Activated T-cell treated with anti-CD3 and anti-CD28 coated beads, Interleukin-2, amount 50 U/mL, for 4 hours (primary cell): ENCODE measurements at regions not wholly inside any gene's neighbourhood (a gene's known extent, or its start where the extent isn't known, plus 50 kb on each side); places are given as distances from the start of the nearest gene placed in this dataset.

Experiments
- ATAC-seq, 2 donors: fragments of 200-7000 bp; cut with Tn5 transposase; one replicate each; pipeline ENCODE4 v1.10.0; 2021
- DNase-seq: peaks from one replicate; pipeline ENCODE4 v3.0.0-alpha.2; 2020
- H3K27me3 Mint-ChIP-seq: one replicate; pipeline ENCODE4 v1.8.0; 2021; ENCODE audit warnings: low read depth, mixed read lengths
- H3K36me3 Mint-ChIP-seq: one replicate; pipeline ENCODE4 v1.8.0; 2022; ENCODE audit warnings: mixed read lengths; ENCODE audit not compliant: insufficient read depth
- H3K4me1 Mint-ChIP-seq: one replicate; pipeline ENCODE4 v1.8.0; 2021; ENCODE audit warnings: low read depth, mixed read lengths
- H3K4me3 Mint-ChIP-seq: one replicate; pipeline ENCODE4 v1.8.0; 2021; ENCODE audit warnings: mild to moderate bottlenecking, moderate library complexity, mixed read lengths
- H3K9me3 Mint-ChIP-seq: one replicate; pipeline ENCODE4 v1.8.0; 2021; ENCODE audit warnings: mixed read lengths

GRCh38 chr4:23348789-23349498 is 540.9 kb downstream of the PPARGC1A start:
- H3K4me1 Mint-ChIP-seq: no peaks in the 10 kb centered on the region
- DNase-seq: no peak
- ATAC-seq: no peak
- no peaks in the 10 kb centered on the region for H3K36me3 Mint-ChIP-seq
- H3K27me3 Mint-ChIP-seq: no peaks in the 10 kb centered on the region
- no peaks in the 10 kb centered on the region for H3K9me3 Mint-ChIP-seq
- H3K4me3 Mint-ChIP-seq: no peak overlapping the region

- peaks cover 26% of the 10 kb centered on the region for H3K4me1 Mint-ChIP-seq
- H3K4me3 Mint-ChIP-seq: no peak overlapping the region
- no peaks in the 10 kb centered on the region for H3K27me3 Mint-ChIP-seq
- peaks cover 4% of the 10 kb centered on the region for H3K9me3 Mint-ChIP-seq
- no peak for ATAC-seq
- H3K36me3 Mint-ChIP-seq: no peaks in the 10 kb centered on the region
- no peak for DNase-seq
Measured at GRCh38 chr4:23337292-23337691, 552.6 kb downstream of the PPARGC1A start.

GRCh38 chr4:23333946-23334878 is 555.6 kb downstream of the PPARGC1A start:
- Mint-ChIP-seq H3K27me3 (no peaks in the 10 kb centered on the region), H3K36me3 (no peaks in the 10 kb centered on the region), H3K4me1 (peaks cover 26% of the 10 kb centered on the region), H3K4me3 (peak overlapping the region; percentile 45), H3K9me3 (peaks cover 4% of the 10 kb centered on the region)
- DNase-seq (no peak), ATAC-seq (peak; percentile 84 to 85)

- Mint-ChIP-seq H3K4me1 (peaks cover 26% of the 10 kb centered on the region), H3K36me3 (no peaks in the 10 kb centered on the region), H3K4me3 (peak overlapping the region; percentile 45), H3K9me3 (peaks cover 4% of the 10 kb centered on the region), H3K27me3 (no peaks in the 10 kb centered on the region)
- DNase-seq: no peak
- peak; percentile 74 to 75 for ATAC-seq
Measured at GRCh38 chr4:23333556-23333945, 556.3 kb downstream of the PPARGC1A start.

DNA sequence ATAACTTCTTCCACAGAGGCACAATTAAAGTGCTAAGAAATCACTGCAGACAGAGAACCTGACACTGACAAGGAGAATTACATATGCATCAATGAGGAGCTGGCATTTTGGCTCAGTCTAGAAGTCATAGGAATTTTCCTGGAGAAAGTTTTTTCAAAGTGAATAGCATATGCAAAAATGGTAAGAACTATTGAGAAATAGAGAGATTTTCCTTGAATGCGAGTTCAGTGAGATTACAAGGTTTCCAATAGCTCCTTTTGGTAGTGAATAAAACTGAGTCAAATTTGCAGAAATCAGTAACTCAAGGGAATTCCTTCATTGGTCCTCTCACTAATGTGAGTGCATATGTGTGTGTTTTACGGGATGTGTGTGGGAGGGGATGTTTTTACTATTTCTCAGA is 557.5 kb downstream of the PPARGC1A start:
- Mint-ChIP-seq H3K36me3 (no peaks in the 10 kb centered on the region), H3K4me1 (peaks cover 26% of the 10 kb centered on the region), H3K9me3 (no peaks in the 10 kb centered on the region), H3K4me3 (no peak overlapping the region), H3K27me3 (no peaks in the 10 kb centered on the region)
- no peak for ATAC-seq
- no peak for DNase-seq

GRCh38 chr4:23327120-23327519 is 562.7 kb downstream of the PPARGC1A start:
- no peak overlapping the region for H3K4me3 Mint-ChIP-seq
- no peaks in the 10 kb centered on the region for H3K9me3 Mint-ChIP-seq
- DNase-seq (no peak), ATAC-seq (no peak)
- H3K4me1 Mint-ChIP-seq: peaks cover 3% of the 10 kb centered on the region
- no peaks in the 10 kb centered on the region for H3K36me3 Mint-ChIP-seq
- no peaks in the 10 kb centered on the region for H3K27me3 Mint-ChIP-seq

DNA sequence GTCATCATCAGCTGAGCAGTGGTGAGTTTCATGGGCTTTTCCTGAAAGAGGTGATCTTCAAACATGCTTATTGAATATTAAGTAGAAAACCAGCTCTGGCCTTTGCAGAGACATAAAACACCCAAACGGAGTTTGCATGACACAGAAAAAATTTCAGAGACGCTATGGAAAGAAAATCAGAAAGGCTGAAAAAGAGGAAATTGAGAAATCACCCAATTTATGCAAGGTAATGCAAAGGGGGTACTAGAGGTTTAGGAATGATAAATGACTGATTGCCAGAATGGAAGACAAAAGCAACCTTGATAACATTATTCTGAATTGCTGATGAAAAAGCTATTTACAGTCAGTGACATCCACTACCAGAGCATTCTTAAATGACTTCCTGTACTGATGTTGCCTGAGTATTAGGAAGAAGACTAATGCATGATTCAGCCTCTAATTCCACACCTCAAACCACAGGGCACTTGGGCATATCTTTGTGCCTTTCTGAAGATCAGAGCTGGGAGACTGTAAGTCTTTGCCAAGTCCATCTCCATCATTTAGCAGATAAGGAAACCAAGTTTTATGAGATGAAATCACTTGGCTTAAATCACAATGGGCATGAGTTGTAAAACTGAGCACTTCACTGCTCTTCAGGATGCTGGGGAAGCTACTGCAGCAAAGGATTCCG is 565.7 kb downstream of the PPARGC1A start:
- no peak for ATAC-seq
- peaks cover 3% of the 10 kb centered on the region for H3K4me1 Mint-ChIP-seq
- H3K4me3 Mint-ChIP-seq: no peak overlapping the region
- H3K9me3 Mint-ChIP-seq: no peaks in the 10 kb centered on the region
- H3K36me3 Mint-ChIP-seq: no peaks in the 10 kb centered on the region
- H3K27me3 Mint-ChIP-seq: no peaks in the 10 kb centered on the region
- no peak for DNase-seq

GRCh38 chr4:23323436-23323835 is 566.4 kb downstream of the PPARGC1A start:
- Mint-ChIP-seq H3K9me3 (no peaks in the 10 kb centered on the region), H3K4me1 (peaks cover 3% of the 10 kb centered on the region), H3K4me3 (no peak overlapping the region), H3K27me3 (no peaks in the 10 kb centered on the region), H3K36me3 (no peaks in the 10 kb centered on the region)
- ATAC-seq (no peak), DNase-seq (no peak)

GRCh38 chr4:23322732-23323131 is 567.1 kb downstream of the PPARGC1A start:
- H3K36me3 Mint-ChIP-seq: no peaks in the 10 kb centered on the region
- no peaks in the 10 kb centered on the region for H3K9me3 Mint-ChIP-seq
- DNase-seq (no peak), ATAC-seq (no peak)
- no peak overlapping the region for H3K4me3 Mint-ChIP-seq
- no peaks in the 10 kb centered on the region for H3K27me3 Mint-ChIP-seq
- peaks cover 3% of the 10 kb centered on the region for H3K4me1 Mint-ChIP-seq

GRCh38 chr4:23320931-23321587 is 568.8 kb downstream of the PPARGC1A start:
- Mint-ChIP-seq H3K9me3 (no peaks in the 10 kb centered on the region), H3K4me1 (peaks cover 3% of the 10 kb centered on the region), H3K36me3 (no peaks in the 10 kb centered on the region), H3K4me3 (no peak overlapping the region), H3K27me3 (no peaks in the 10 kb centered on the region)
- DNase-seq (no peak), ATAC-seq (no peak)

DNA sequence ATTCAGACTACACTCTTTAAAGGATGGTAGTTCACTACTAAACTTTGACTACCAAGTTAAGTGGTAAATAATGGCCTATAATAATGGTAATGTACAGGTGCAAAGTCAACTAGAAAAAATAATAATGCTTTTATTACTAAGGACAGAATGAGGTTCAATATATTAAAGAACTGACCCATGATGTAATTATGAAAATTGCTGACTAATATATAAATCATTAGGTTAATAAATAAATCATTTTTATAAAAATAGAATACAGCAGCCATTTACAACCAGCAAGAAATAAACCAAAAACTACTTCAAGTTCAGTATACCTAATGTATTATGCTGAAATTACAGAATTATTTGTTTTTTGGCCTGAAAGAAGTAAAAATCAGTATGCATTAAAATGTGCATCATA is 577.2 kb downstream of the PPARGC1A start:
- no peak overlapping the region for H3K4me3 Mint-ChIP-seq
- no peaks in the 10 kb centered on the region for H3K4me1 Mint-ChIP-seq
- no peaks in the 10 kb centered on the region for H3K27me3 Mint-ChIP-seq
- DNase-seq: no peak
- no peak for ATAC-seq
- no peaks in the 10 kb centered on the region for H3K36me3 Mint-ChIP-seq
- no peaks in the 10 kb centered on the region for H3K9me3 Mint-ChIP-seq

DNA sequence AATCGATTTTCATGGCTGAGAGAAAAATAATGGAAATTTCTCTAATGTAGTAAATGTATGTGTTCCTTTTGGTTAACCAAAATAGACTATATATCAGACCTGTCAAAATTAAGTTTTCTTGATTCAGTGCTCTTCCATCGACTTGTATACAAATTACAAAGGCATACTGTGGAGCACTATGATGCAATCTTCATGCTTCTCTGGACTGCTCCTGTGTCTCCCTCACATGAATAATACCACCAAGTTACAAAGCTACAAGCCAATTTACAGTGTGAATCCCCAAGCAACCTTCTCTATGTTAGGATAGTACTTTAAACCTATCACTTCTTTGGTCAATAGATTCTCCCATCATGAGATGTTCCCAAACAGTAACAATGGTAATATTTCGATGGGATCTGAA is 577.9 kb downstream of the PPARGC1A start:
- H3K36me3 Mint-ChIP-seq: no peaks in the 10 kb centered on the region
- ATAC-seq: no peak
- DNase-seq: no peak
- no peaks in the 10 kb centered on the region for H3K4me1 Mint-ChIP-seq
- H3K4me3 Mint-ChIP-seq: no peak overlapping the region
- no peaks in the 10 kb centered on the region for H3K27me3 Mint-ChIP-seq
- no peaks in the 10 kb centered on the region for H3K9me3 Mint-ChIP-seq

DNA sequence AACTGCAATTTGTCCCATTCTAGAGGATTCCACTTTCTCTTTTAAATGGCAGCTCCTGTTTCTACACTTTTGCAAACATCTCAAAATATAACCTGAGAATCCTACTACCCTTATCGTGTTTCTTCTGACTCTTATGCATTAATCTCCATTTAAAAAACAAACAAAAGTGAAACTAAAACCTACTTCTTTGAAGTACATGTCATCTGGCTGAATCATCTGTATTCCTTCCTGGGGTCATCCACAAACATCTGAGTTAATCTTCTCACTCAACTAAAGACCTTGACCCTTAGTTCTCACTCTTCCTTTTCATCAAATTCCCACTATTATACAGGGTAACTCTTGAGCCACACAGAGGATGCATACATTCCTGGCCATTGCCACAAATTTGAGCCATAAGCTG is 584.8 kb downstream of the PPARGC1A start:
- Mint-ChIP-seq H3K36me3 (no peaks in the 10 kb centered on the region), H3K9me3 (no peaks in the 10 kb centered on the region), H3K4me3 (no peak overlapping the region), H3K27me3 (no peaks in the 10 kb centered on the region), H3K4me1 (peaks cover 6% of the 10 kb centered on the region)
- no peak for ATAC-seq
- no peak for DNase-seq

DNA sequence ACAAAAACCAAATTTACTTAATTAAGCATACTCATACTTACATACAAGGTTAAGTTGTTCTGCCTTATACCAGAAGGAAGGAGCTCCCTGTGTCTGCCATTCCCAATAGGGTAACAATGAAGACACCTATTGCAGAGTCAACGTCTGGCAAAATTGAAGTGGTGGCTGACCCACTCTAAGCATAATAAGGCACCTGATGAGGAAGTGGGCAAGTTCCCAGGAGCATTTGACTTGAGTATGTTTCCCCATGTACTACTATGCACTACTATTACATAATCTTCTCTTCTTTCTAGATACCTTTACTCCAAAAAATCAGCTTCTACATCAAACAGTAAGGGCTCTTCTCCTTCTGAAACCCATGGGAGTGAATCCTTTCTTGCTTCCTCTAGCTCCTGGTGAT is 591.5 kb downstream of the PPARGC1A start:
- H3K4me1 Mint-ChIP-seq: peaks cover 6% of the 10 kb centered on the region
- ATAC-seq (no peak), DNase-seq (no peak)
- H3K27me3 Mint-ChIP-seq: no peaks in the 10 kb centered on the region
- no peaks in the 10 kb centered on the region for H3K36me3 Mint-ChIP-seq
- no peak overlapping the region for H3K4me3 Mint-ChIP-seq
- no peaks in the 10 kb centered on the region for H3K9me3 Mint-ChIP-seq
